H9 (cell line): ENCODE measurements at regions not wholly inside any gene's neighbourhood (a gene's known extent, or its start where the extent isn't known, plus 50 kb on each side); places are given as distances from the start of the nearest gene placed in this dataset.

ENCODE experiments used
- DNase-seq: peaks from one replicate; pipeline ENCODE4 v3.0.0-alpha.2; 2017
- H2AFZ ChIP-seq: one replicate; pipeline ENCODE4 v1.6.1; 2013; ENCODE audit warnings: mild to moderate bottlenecking, low read length, control low read depth, moderate library complexity
- H2AK5ac ChIP-seq: 2 replicates; pipeline ENCODE4 v1.6.1; 2013; ENCODE audit warnings: low read length, control low read depth, mixed read lengths; ENCODE audit not compliant: insufficient read length
- H2BK120ac ChIP-seq: one replicate; pipeline ENCODE4 v1.6.1; 2013; ENCODE audit warnings: low read depth, mild to moderate bottlenecking, low read length, control low read depth, inconsistent platforms; ENCODE audit not compliant: poor library complexity, severe bottlenecking
- H2BK12ac ChIP-seq: 2 replicates; pipeline ENCODE4 v1.6.1; 2013; ENCODE audit warnings: low read length, control low read depth, mixed read lengths, low read depth; ENCODE audit not compliant: insufficient read length
- H2BK15ac ChIP-seq: 2 replicates; pipeline ENCODE4 v1.6.1; 2013; ENCODE audit warnings: low read depth, low read length, control low read depth
- H2BK20ac ChIP-seq: one replicate; pipeline ENCODE4 v1.6.1; 2013; ENCODE audit warnings: low read depth, mild to moderate bottlenecking, low read length, control low read depth, inconsistent platforms; ENCODE audit not compliant: poor library complexity, severe bottlenecking
- H2BK5ac ChIP-seq: 2 replicates; pipeline ENCODE4 v1.6.1; 2013; ENCODE audit warnings: low read length, control low read depth, mixed read lengths; ENCODE audit not compliant: insufficient read length
- H3K14ac ChIP-seq: 2 replicates; pipeline ENCODE4 v1.6.1; 2013; ENCODE audit warnings: low read length, control low read depth; ENCODE audit not compliant: insufficient read depth
- H3K18ac ChIP-seq: 2 replicates; pipeline ENCODE4 v1.6.1; 2013; ENCODE audit warnings: low read depth, mild to moderate bottlenecking, mixed read lengths, low read length, control low read depth; ENCODE audit not compliant: insufficient read length
- H3K23ac ChIP-seq: 2 replicates; pipeline ENCODE4 v1.6.1; 2013; ENCODE audit warnings: low read length, control low read depth, mixed read lengths, low read depth; ENCODE audit not compliant: insufficient read length
- H3K23me2 ChIP-seq: 2 replicates; pipeline ENCODE4 v1.6.1; 2013; ENCODE audit warnings: low read depth, mild to moderate bottlenecking, mixed read lengths, low read length, control low read depth; ENCODE audit not compliant: insufficient read length, poor library complexity, severe bottlenecking
- H3K27ac ChIP-seq: 2 replicates; pipeline ENCODE4 v1.5.1; 2013; ENCODE audit warnings: low read length, control low read depth, mixed read lengths, low read depth; ENCODE audit not compliant: insufficient read length
- H3K27me3 ChIP-seq: 2 replicates; pipeline ENCODE4 v1.6.1; 2013; ENCODE audit warnings: low read length, control low read depth, inconsistent platforms; ENCODE audit not compliant: insufficient read depth
- H3K4ac ChIP-seq: 2 replicates; pipeline ENCODE4 v1.6.1; 2013; ENCODE audit warnings: low read depth, mild to moderate bottlenecking, control low read depth, inconsistent platforms, low read length, moderate library complexity
- H3K4me1 ChIP-seq: 2 replicates; pipeline ENCODE4 v1.6.1; 2013; ENCODE audit warnings: low read length, control low read depth, inconsistent platforms; ENCODE audit not compliant: insufficient read depth
- H3K4me2 ChIP-seq: 2 replicates; pipeline ENCODE4 v1.6.1; 2013; ENCODE audit warnings: low read length, control low read depth, mixed read lengths; ENCODE audit not compliant: insufficient read length, insufficient read depth
- H3K56ac ChIP-seq: 2 replicates; pipeline ENCODE4 v1.6.1; 2013; ENCODE audit warnings: low read depth, mild to moderate bottlenecking, mixed read lengths, low read length, control low read depth; ENCODE audit not compliant: insufficient read length
- H3K79me1 ChIP-seq: 2 replicates; pipeline ENCODE4 v1.6.1; 2013; ENCODE audit warnings: low read depth, mild to moderate bottlenecking, moderate library complexity, low read length, control low read depth, inconsistent platforms; ENCODE audit not compliant: insufficient read depth, poor library complexity, severe bottlenecking
- H3K79me2 ChIP-seq: 2 replicates; pipeline ENCODE4 v1.6.1; 2013; ENCODE audit warnings: low read length, control low read depth, inconsistent platforms; ENCODE audit not compliant: insufficient read depth
- H3K9ac ChIP-seq: 2 replicates; pipeline ENCODE4 v1.6.1; 2013; ENCODE audit warnings: low read length, control low read depth, mixed read lengths; ENCODE audit not compliant: insufficient read length; ENCODE audit errors: extremely low read depth
- H3K9me3 ChIP-seq: one replicate; pipeline ENCODE4 v1.6.1; 2013; ENCODE audit warnings: low read depth, low read length, inconsistent platforms; ENCODE audit not compliant: control insufficient read depth
- H3T11ph ChIP-seq: one replicate; pipeline ENCODE4 v1.6.1; 2013; ENCODE audit warnings: mild to moderate bottlenecking, low read length, control low read depth, inconsistent platforms
- H4K20me1 ChIP-seq: one replicate; pipeline ENCODE4 v1.6.1; 2013; ENCODE audit not compliant: control insufficient read depth, insufficient read length, insufficient read depth
- H4K5ac ChIP-seq: 2 replicates; pipeline ENCODE4 v1.6.1; 2013; ENCODE audit warnings: low read depth, mild to moderate bottlenecking, mixed read lengths, low read length, control low read depth; ENCODE audit not compliant: insufficient read length
- H4K8ac ChIP-seq: replicated peaks from 2 replicates; pipeline ENCODE4 v1.6.1; 2013; ENCODE audit warnings: low read length, control low read depth, mixed read lengths, low read depth; ENCODE audit not compliant: insufficient read length
- H4K91ac ChIP-seq: 2 replicates; pipeline ENCODE4 v1.6.1; 2013; ENCODE audit warnings: low read depth, mild to moderate bottlenecking, moderate library complexity, mixed read lengths, low read length, control low read depth; ENCODE audit not compliant: insufficient read length
- H3K27ac Mint-ChIP-seq, 3 experiments: 2 replicates in 2 of 3; 3 replicates in 1 of 3; pipeline ENCODE4 v1.8.0; 2020 to 2021; ENCODE audit warnings: mixed read lengths in 3 of 3, mild to moderate bottlenecking in 1 of 3, moderate library complexity in 1 of 3
- H3K27me3 Mint-ChIP-seq: 2 replicates; pipeline ENCODE4 v1.8.0; 2021; ENCODE audit warnings: low read depth, mild to moderate bottlenecking, moderate library complexity, mixed read lengths
- H3K36me3 Mint-ChIP-seq, 3 experiments: 2 replicates in 2 of 3; 3 replicates in 1 of 3; pipeline ENCODE4 v1.8.0; 2020 to 2021; ENCODE audit warnings: low read depth in 3 of 3, mixed read lengths in 3 of 3; ENCODE audit not compliant: insufficient read depth in 1 of 3
- H3K4me1 Mint-ChIP-seq, 2 experiments: 2 replicates each; pipeline ENCODE4 v1.8.0; 2020; ENCODE audit warnings: mixed read lengths in 2 of 2
- H3K4me3 Mint-ChIP-seq, 2 experiments: 2 replicates in 1 of 2; 3 replicates in 1 of 2; pipeline ENCODE4 v1.8.0; 2020 to 2021; ENCODE audit warnings: mild to moderate bottlenecking in 2 of 2, mixed read lengths in 2 of 2, moderate library complexity in 1 of 2
- H3K9me3 Mint-ChIP-seq, 2 experiments: 2 replicates in 1 of 2; 3 replicates in 1 of 2; pipeline ENCODE4 v1.8.0; 2020; ENCODE audit warnings: mild to moderate bottlenecking in 2 of 2, mixed read lengths in 2 of 2, moderate library complexity in 1 of 2
- WGBS: extraction: QIAGEN DNeasy Blood & Tissue Kit; methylation state at CpG from one replicate; pipeline ENCODE4 v1.1.7; 2013; ENCODE audit warnings: missing lambda C conversion rate, low lambda C conversion rate, mixed read lengths; ENCODE audit not compliant: insufficient read length; ENCODE audit errors: extremely low coverage; 5-methylcytosine and 5-hydroxymethylcytosine counted together
- TF ChIP-seq, protein P1 (sequence below): fragments of 200-600 bp; sonication (generic); conservative IDR thresholded peaks from 3 replicates; pipeline ENCODE4 v1.8.0; 2021; ENCODE audit warnings: antibody characterized with exemption, mild to moderate bottlenecking

- H3K9me3 ChIP-seq, result no peaks in the 10 kb centered on the region
- H3K4me2 ChIP-seq, result no peak overlapping the region
- no peaks in the 10 kb centered on the region for H3K79me2 ChIP-seq
- no peak overlapping the region for H2BK5ac ChIP-seq
- H3K23me2 ChIP-seq, result no peaks in the 10 kb centered on the region
- WGBS, result no CpG with 5 or more reads among the region's 4 CpGs
- DNase-seq, result peak; percentile 85
- no peak overlapping the region for H4K91ac ChIP-seq
- peak overlapping the region; percentile 44 for H2BK120ac ChIP-seq
- H2BK12ac ChIP-seq, result no peak overlapping the region
- no peak overlapping the region for H2AFZ ChIP-seq
- H4K8ac ChIP-seq, result no peak overlapping the region
- no peaks in the 10 kb centered on the region for H3K79me1 ChIP-seq
- no peak overlapping the region for H2BK15ac ChIP-seq
- H3K27ac ChIP-seq, result peak overlapping the region; percentile 49
- no peak overlapping the region for H3K9ac ChIP-seq
- no peak overlapping the region for H3K4ac ChIP-seq
- no peak overlapping the region for H4K5ac ChIP-seq
- peaks cover 6% of the 10 kb centered on the region; the same call in 1 of the 2 replicates for H3K4me1 ChIP-seq
- TF ChIP-seq, protein P1, sequence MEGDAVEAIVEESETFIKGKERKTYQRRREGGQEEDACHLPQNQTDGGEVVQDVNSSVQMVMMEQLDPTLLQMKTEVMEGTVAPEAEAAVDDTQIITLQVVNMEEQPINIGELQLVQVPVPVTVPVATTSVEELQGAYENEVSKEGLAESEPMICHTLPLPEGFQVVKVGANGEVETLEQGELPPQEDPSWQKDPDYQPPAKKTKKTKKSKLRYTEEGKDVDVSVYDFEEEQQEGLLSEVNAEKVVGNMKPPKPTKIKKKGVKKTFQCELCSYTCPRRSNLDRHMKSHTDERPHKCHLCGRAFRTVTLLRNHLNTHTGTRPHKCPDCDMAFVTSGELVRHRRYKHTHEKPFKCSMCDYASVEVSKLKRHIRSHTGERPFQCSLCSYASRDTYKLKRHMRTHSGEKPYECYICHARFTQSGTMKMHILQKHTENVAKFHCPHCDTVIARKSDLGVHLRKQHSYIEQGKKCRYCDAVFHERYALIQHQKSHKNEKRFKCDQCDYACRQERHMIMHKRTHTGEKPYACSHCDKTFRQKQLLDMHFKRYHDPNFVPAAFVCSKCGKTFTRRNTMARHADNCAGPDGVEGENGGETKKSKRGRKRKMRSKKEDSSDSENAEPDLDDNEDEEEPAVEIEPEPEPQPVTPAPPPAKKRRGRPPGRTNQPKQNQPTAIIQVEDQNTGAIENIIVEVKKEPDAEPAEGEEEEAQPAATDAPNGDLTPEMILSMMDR, result peak; percentile 10; the same call in 1 of the 3 replicates
- H2AK5ac ChIP-seq, result no peak overlapping the region
- Mint-ChIP-seq H3K9me3 (peaks cover 0 to 3% of the 10 kb centered on the region in 2 experiments; a peak in 3 of 5 replicates), H3K27me3 (no peaks in the 10 kb centered on the region; the same call in 1 of the 2 replicates), H3K36me3 (no peaks in the 10 kb centered on the region), H3K4me1 (peaks cover 41 to 42% of the 10 kb centered on the region in 2 experiments), H3K4me3 (no peak overlapping the region), H3K27ac (peak overlapping the region; percentile 75 to 93 (median 88); a peak in 3 of 7 replicates)
- no peak overlapping the region for H3K14ac ChIP-seq
- no peak overlapping the region for H3K18ac ChIP-seq
- no peak overlapping the region for H2BK20ac ChIP-seq
- H3K23ac ChIP-seq, result no peak overlapping the region
- H3K27me3 ChIP-seq, result no peaks in the 10 kb centered on the region
- H3T11ph ChIP-seq, result no peak overlapping the region
- no peak overlapping the region for H3K56ac ChIP-seq
- H4K20me1 ChIP-seq, result no peaks in the 10 kb centered on the region
These were observed 102.2 kb upstream of the RALGAPA2 start for GRCh38 chr20:20814685-20815084.
